ENCODE measurements at regions not wholly inside any gene's neighbourhood (a gene's known extent, or its start where the extent isn't known, plus 50 kb on each side); places are given as distances from the start of the nearest gene placed in this dataset.

GRCh38 chr18:78890388-78890787 lies 89.2 kb upstream of the SALL3 start:
- Histone ChIP-seq H4K20me1 (ENCODE audit: insufficient read depth) (no peaks in the 10 kb centered on the region), H3K4me2 (no peak overlapping the region), H3K4me1 (ENCODE audit: low read depth, poor library complexity, severe bottlenecking) (peaks cover 61% of the 10 kb centered on the region), H2AFZ (ENCODE audit: low read depth) (no peak overlapping the region), H3K4me3 (IDR thresholded peaks at IDR 0.05; ENCODE audit: insufficient read depth, low read depth, low read length) (no peak overlapping the region), H3K36me3 (ENCODE audit: insufficient read depth) (no peaks in the 10 kb centered on the region), H3K27ac (peak overlapping the region; percentile 86), H3K9ac (no peak overlapping the region), H3K27me3 (ENCODE audit: insufficient read depth, low read depth) (no peaks in the 10 kb centered on the region), H3K79me2 (ENCODE audit: insufficient read depth, low read depth) (no peaks in the 10 kb centered on the region)
- TF ChIP-seq, protein P1, sequence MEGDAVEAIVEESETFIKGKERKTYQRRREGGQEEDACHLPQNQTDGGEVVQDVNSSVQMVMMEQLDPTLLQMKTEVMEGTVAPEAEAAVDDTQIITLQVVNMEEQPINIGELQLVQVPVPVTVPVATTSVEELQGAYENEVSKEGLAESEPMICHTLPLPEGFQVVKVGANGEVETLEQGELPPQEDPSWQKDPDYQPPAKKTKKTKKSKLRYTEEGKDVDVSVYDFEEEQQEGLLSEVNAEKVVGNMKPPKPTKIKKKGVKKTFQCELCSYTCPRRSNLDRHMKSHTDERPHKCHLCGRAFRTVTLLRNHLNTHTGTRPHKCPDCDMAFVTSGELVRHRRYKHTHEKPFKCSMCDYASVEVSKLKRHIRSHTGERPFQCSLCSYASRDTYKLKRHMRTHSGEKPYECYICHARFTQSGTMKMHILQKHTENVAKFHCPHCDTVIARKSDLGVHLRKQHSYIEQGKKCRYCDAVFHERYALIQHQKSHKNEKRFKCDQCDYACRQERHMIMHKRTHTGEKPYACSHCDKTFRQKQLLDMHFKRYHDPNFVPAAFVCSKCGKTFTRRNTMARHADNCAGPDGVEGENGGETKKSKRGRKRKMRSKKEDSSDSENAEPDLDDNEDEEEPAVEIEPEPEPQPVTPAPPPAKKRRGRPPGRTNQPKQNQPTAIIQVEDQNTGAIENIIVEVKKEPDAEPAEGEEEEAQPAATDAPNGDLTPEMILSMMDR (conservative IDR thresholded peaks at IDR 0.05; ENCODE audit: low read depth, low read length) = no peak

GRCh38 chr18:78891185-78891762 lies 88.3 kb upstream of the SALL3 start:
- Histone ChIP-seq H3K9ac (peak overlapping the region; percentile 48), H3K4me2 (peak overlapping the region; percentile 25; the same call in 1 of the 2 replicates), H3K27me3 (ENCODE audit: insufficient read depth, low read depth) (no peaks in the 10 kb centered on the region), H3K4me3 (IDR thresholded peaks at IDR 0.05; ENCODE audit: insufficient read depth, low read depth, low read length) (no peak overlapping the region), H3K79me2 (ENCODE audit: insufficient read depth, low read depth) (no peaks in the 10 kb centered on the region), H4K20me1 (ENCODE audit: insufficient read depth) (no peaks in the 10 kb centered on the region), H3K4me1 (ENCODE audit: low read depth, poor library complexity, severe bottlenecking) (peaks cover 52% of the 10 kb centered on the region), H3K36me3 (ENCODE audit: insufficient read depth) (no peaks in the 10 kb centered on the region), H3K27ac (peak overlapping the region; percentile 86), H2AFZ (ENCODE audit: low read depth) (no peak overlapping the region)
- TF ChIP-seq, protein P1 (conservative IDR thresholded peaks at IDR 0.05; ENCODE audit: low read depth, low read length) = no peak

GRCh38 chr18:78892177-78892576 lies 87.4 kb upstream of the SALL3 start:
- TF ChIP-seq, protein P1 (conservative IDR thresholded peaks at IDR 0.05; ENCODE audit: low read depth, low read length) = no peak
- H3K27me3 ChIP-seq (ENCODE audit: insufficient read depth, low read depth) = no peaks in the 10 kb centered on the region
- no peak overlapping the region for H2AFZ ChIP-seq (ENCODE audit: low read depth)
- no peaks in the 10 kb centered on the region for H3K79me2 ChIP-seq (ENCODE audit: insufficient read depth, low read depth)
- H3K4me2 ChIP-seq = peak overlapping the region; percentile 25; the same call in 1 of the 2 replicates
- H3K9ac ChIP-seq = peak overlapping the region; percentile 48
- no peaks in the 10 kb centered on the region for H4K20me1 ChIP-seq (ENCODE audit: insufficient read depth)
- H3K4me3 ChIP-seq (IDR thresholded peaks at IDR 0.05; ENCODE audit: insufficient read depth, low read depth, low read length) = no peak overlapping the region
- H3K36me3 ChIP-seq (ENCODE audit: insufficient read depth) = no peaks in the 10 kb centered on the region
- H3K27ac ChIP-seq = peak overlapping the region; percentile 86
- peaks cover 43% of the 10 kb centered on the region for H3K4me1 ChIP-seq (ENCODE audit: low read depth, poor library complexity, severe bottlenecking)

GRCh38 chr18:78892721-78893120 lies 86.9 kb upstream of the SALL3 start:
- Histone ChIP-seq H4K20me1 (ENCODE audit: insufficient read depth) (no peaks in the 10 kb centered on the region), H3K27me3 (ENCODE audit: insufficient read depth, low read depth) (no peaks in the 10 kb centered on the region)

More at GRCh38 chr18:78892721-78893120, 86.9 kb upstream of the SALL3 start:
- H3K4me1 ChIP-seq (ENCODE audit: low read depth, poor library complexity, severe bottlenecking) = peaks cover 38% of the 10 kb centered on the region
- H3K27ac ChIP-seq = peak overlapping the region; percentile 86
- peak overlapping the region; percentile 48; the same call in 1 of the 2 replicates for H3K9ac ChIP-seq
- no peaks in the 10 kb centered on the region for H3K79me2 ChIP-seq (ENCODE audit: insufficient read depth, low read depth)
- no peak overlapping the region for H3K4me3 ChIP-seq (IDR thresholded peaks at IDR 0.05; ENCODE audit: insufficient read depth, low read depth, low read length)
- no peak overlapping the region for H2AFZ ChIP-seq (ENCODE audit: low read depth)
- no peaks in the 10 kb centered on the region for H3K36me3 ChIP-seq (ENCODE audit: insufficient read depth)
- TF ChIP-seq, protein P1 (conservative IDR thresholded peaks at IDR 0.05; ENCODE audit: low read depth, low read length) = no peak
- no peak overlapping the region; the same call in 1 of the 2 replicates for H3K4me2 ChIP-seq

Measured in KMS-11 (cell line).